Caco-2 (cell line): ENCODE measurements at regions not wholly inside any gene's neighbourhood (a gene's known extent, or its start where the extent isn't known, plus 50 kb on each side); places are given as distances from the start of the nearest gene placed in this dataset.

Experiments
- BruUV-seq: library from RNA; stranded (reverse); fragments of 400-500 nt; replicated peaks from 2 replicates; lab custom pipeline; 2021; lab: Mats Ljungman, UMichigan
- CTCF ChIA-PET: fragments of 300-600 bp; sonication (Branson Sonifier 250); formaldehyde crosslinking; loops from one replicate; lab custom pipeline; 2022; ENCODE audit warnings: antibody characterized with exemption; lab: Charles Lee
- POLR2A ChIA-PET: fragments of 300-600 bp; sonication (Branson Sonifier 250); formaldehyde crosslinking; loops from one replicate; lab custom pipeline; 2022; ENCODE audit warnings: antibody characterized with exemption; lab: Charles Lee
- DNase-seq, 2 experiments: peaks; one replicate each; pipeline versions ENCODE4 v3.0.0 to v3.0.0-alpha.2; 2020 to 2022
- H3K27me3 ChIP-seq: replicated peaks from 2 replicates; pipeline ENCODE4 v1.6.0; 2011; ENCODE audit warnings: low read length; ENCODE audit not compliant: control insufficient read depth, insufficient read depth
- H3K36me3 ChIP-seq: 2 replicates; pipeline ENCODE4 v1.5.1; 2011; ENCODE audit warnings: low read length; ENCODE audit not compliant: control insufficient read depth, insufficient read depth
- H3K4me1 ChIP-seq: fragments of 250-450 bp; sonication (Bioruptor Pico); 2 replicates; pipeline ENCODE4 v1.5.1; 2020; ENCODE audit warnings: mild to moderate bottlenecking
- H3K4me3 ChIP-seq: 2 replicates; pipeline ENCODE4 v1.5.1; 2011; ENCODE audit warnings: low read depth, mild to moderate bottlenecking, control low read depth, low read length
- H3K9me3 ChIP-seq: fragments of 250-450 bp; sonication (Bioruptor Pico); 2 replicates; pipeline ENCODE4 v1.5.1; 2020; ENCODE audit warnings: mild to moderate bottlenecking, moderate library complexity
- H3K27ac Mint-ChIP-seq: one replicate; pipeline ENCODE4 v1.8.0; 2022; ENCODE audit warnings: mixed read lengths; ENCODE audit not compliant: unreplicated experiment
- H3K27me3 Mint-ChIP-seq: one replicate; pipeline ENCODE4 v1.8.0; 2022; ENCODE audit warnings: mixed read lengths; ENCODE audit not compliant: insufficient read depth, unreplicated experiment
- H3K36me3 Mint-ChIP-seq: one replicate; pipeline ENCODE4 v1.8.0; 2022; ENCODE audit warnings: mild to moderate bottlenecking, mixed read lengths; ENCODE audit not compliant: insufficient read depth, unreplicated experiment
- H3K4me1 Mint-ChIP-seq: one replicate; pipeline ENCODE4 v1.8.0; 2022; ENCODE audit warnings: low read depth, mixed read lengths; ENCODE audit not compliant: unreplicated experiment
- H3K4me3 Mint-ChIP-seq: one replicate; pipeline ENCODE4 v1.8.0; 2022; ENCODE audit warnings: mild to moderate bottlenecking, moderate library complexity, mixed read lengths; ENCODE audit not compliant: unreplicated experiment
- H3K9me3 Mint-ChIP-seq: one replicate; pipeline ENCODE4 v1.8.0; 2022; ENCODE audit warnings: mixed read lengths; ENCODE audit not compliant: unreplicated experiment
- CTCF ChIP-seq, 2 experiments: fragments of 200-600 bp in 1 of 2; IDR thresholded peaks; 1 replicate in 1 of 2; 2 replicates in 1 of 2; pipeline versions ENCODE4 v1.5.1 to v1.8.0; 2011 to 2022; ENCODE audit warnings: antibody characterized with exemption in 1 of 2, control low read depth in 1 of 2, inconsistent platforms in 1 of 2, low read depth in 1 of 2, low read length in 1 of 2, mild to moderate bottlenecking in 1 of 2, moderate library complexity in 1 of 2; ENCODE audit not compliant: insufficient read depth in 1 of 2, severe bottlenecking in 1 of 2, unreplicated experiment in 1 of 2
- intact Hi-C: fragments of 100-400 bp; cut with micrococcal nuclease; formaldehyde crosslinking; loops from one replicate; pipeline ENCODE4 v1.10.0; 2022; ENCODE audit not compliant: unreplicated experiment

- Mint-ChIP-seq H3K4me1 (no peaks in the 10 kb centered on the region), H3K27ac (no peak overlapping the region), H3K9me3 (peaks cover 9% of the 10 kb centered on the region), H3K36me3 (no peaks in the 10 kb centered on the region), H3K4me3 (no peak overlapping the region), H3K27me3 (no peaks in the 10 kb centered on the region)
- CTCF ChIA-PET = interaction anchor here (0.6 to 0.7 kb wide), 2 partner anchors 127 to 394 kb away, joined by 3 to 10 read pairs; no protein-coding TSS in a partner anchor
- DNase-seq = peak; percentile 5 to 25
- BruUV-seq = no TSS peak
- Histone ChIP-seq H3K4me1 (no peaks in the 10 kb centered on the region), H3K36me3 (no peaks in the 10 kb centered on the region), H3K9me3 (no peaks in the 10 kb centered on the region), H3K4me3 (no peak overlapping the region), H3K27me3 (no peaks in the 10 kb centered on the region)
- TF ChIP-seq CTCF (IDR thresholded peaks at IDR 0.05; ENCODE audit: insufficient read depth in 1 of 2, low read depth in 1 of 2, low read length in 1 of 2, severe bottlenecking in 1 of 2, unreplicated experiment in 1 of 2) = no peak
- POLR2A ChIA-PET = no interaction called here
- intact Hi-C loops = no loop called here
Measured at GRCh38 chrX:112512509-112512908, 167.2 kb downstream of the LHFPL1 start.

GRCh38 chrX:112510629-112511028 is 169.1 kb downstream of the LHFPL1 start:
- no peak overlapping the region for H3K27ac Mint-ChIP-seq
- no peak for TF ChIP-seq CTCF (IDR thresholded peaks at IDR 0.05; ENCODE audit: insufficient read depth in 1 of 2, low read depth in 1 of 2, low read length in 1 of 2, severe bottlenecking in 1 of 2, unreplicated experiment in 1 of 2)
- POLR2A ChIA-PET = no interaction called here

GRCh38 chrX:112477653-112478052 is 202.1 kb downstream of the LHFPL1 start:
- BruUV-seq = no TSS peak
- Mint-ChIP-seq H3K4me3 (no peak overlapping the region), H3K4me1 (no peaks in the 10 kb centered on the region), H3K27me3 (peaks cover 6% of the 10 kb centered on the region), H3K36me3 (no peaks in the 10 kb centered on the region), H3K27ac (no peak overlapping the region), H3K9me3 (no peaks in the 10 kb centered on the region)
- POLR2A ChIA-PET = no interaction called here
- TF ChIP-seq CTCF (IDR thresholded peaks at IDR 0.05; ENCODE audit: insufficient read depth in 1 of 2, low read depth in 1 of 2, low read length in 1 of 2, severe bottlenecking in 1 of 2, unreplicated experiment in 1 of 2) = no peak
- intact Hi-C loops = no loop called here
- Histone ChIP-seq H3K4me1 (no peaks in the 10 kb centered on the region), H3K9me3 (no peaks in the 10 kb centered on the region), H3K36me3 (no peaks in the 10 kb centered on the region), H3K4me3 (no peak overlapping the region), H3K27me3 (no peaks in the 10 kb centered on the region)
- DNase-seq = no peak
- CTCF ChIA-PET = no interaction called here

More at GRCh38 chrX:112510629-112511028, 169.1 kb downstream of the LHFPL1 start:
- Mint-ChIP-seq H3K36me3 (no peaks in the 10 kb centered on the region), H3K4me1 (no peaks in the 10 kb centered on the region), H3K9me3 (peaks cover 9% of the 10 kb centered on the region), H3K27me3 (no peaks in the 10 kb centered on the region), H3K4me3 (no peak overlapping the region)
- CTCF ChIA-PET = no interaction called here
- Histone ChIP-seq H3K9me3 (no peaks in the 10 kb centered on the region), H3K27me3 (no peaks in the 10 kb centered on the region), H3K4me1 (no peaks in the 10 kb centered on the region), H3K36me3 (no peaks in the 10 kb centered on the region), H3K4me3 (no peak overlapping the region)
- intact Hi-C loops = no loop called here
- no peak for DNase-seq
- BruUV-seq = no TSS peak
